NCI-H2227 (cell line): ENCODE measurements at regions not wholly inside any gene's neighbourhood (a gene's known extent, or its start where the extent isn't known, plus 50 kb on each side); places are given as distances from the start of the nearest gene placed in this dataset.
"Not testable (repeated sequence)": the region's sequence is repeated elsewhere in the genome, so short reads cannot be mapped to it uniquely, and the experiment has no call there.

Experiments
- DNase-seq: peaks from one replicate; lab custom pipeline; 2025; ENCODE audit not compliant: unreplicated experiment; lab: John Stamatoyannopoulos, UW

DNA sequence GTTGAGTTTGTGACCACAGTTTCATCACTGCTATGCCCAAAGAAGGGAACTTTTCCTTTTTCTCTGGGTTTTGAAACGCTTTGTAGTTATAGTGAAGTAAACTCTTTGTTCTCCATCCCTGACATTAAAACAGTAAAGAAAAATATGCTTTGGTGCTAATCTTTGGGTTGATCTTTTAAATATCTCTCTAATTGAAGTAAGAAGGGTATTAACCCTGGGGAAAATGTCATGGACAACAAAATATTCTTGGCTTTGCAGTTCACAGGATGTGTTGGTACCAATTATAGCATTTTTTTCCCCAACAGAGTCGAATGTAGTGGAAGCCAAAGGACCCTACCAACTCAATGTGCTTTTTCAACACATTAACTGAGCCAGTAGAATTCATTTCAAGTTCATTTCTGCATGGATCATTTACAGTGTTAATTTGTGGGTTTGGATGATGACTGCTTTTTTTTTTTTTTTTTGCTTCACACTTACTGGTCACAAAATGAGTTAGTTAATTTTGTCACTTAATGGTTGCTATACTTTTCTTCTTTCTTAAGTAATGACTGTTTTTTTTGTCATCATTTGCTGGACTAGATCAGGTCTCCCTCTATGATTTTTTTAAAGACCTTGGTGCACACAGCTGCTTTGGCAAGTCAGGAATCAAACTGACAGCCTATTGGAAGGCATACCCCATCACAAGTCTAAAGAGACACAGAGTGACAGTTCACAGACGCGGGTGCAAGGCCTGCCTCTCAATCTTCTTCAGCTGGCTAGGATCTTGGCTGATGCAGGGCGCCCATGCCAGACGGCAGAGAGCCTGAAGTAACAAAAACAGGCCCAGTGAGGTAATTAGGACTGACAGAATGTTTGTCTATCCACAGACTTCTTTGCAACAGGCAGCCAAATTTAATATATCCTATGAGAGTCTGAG lies 98.8 kb upstream of the MMADHC start:
- no peak for DNase-seq

DNA sequence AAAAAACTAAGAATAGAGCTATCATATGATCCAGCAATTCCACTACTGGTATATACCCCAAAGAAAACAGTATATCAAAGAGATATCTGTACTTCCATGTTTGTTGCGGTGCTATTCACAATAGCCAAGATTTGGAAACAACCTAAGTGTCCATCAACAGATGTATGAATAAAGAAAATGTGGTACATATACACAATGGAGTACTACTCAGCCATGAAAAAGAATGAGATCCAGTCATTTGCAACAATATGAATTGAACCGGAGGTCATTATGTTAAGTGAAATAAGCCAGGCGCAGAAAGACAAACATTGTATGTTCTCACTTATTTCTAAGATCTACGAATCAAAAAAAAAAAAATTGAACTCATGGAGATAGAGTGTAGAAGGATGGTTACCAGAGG lies 97.8 kb upstream of the MMADHC start:
- not testable (repeated sequence) for DNase-seq

DNA sequence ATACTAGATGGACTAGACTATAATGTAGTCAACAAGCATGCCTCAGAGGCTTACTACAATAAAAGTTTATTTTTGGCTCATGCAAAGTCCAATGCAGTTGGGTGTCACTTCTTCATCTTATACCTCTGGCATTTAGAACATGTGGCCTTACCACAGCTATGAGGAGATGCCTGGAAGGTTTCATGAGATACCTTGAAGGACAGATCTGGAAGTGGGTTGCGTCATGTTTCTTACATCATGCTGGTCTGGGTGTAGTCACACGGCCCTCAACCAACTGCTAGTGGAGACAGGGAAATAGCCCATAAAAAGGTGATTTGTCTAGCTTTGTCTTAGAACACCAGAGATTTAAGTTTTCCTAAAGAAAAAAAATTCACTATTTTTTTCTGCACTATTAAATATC lies 91.7 kb upstream of the MMADHC start:
- no peak for DNase-seq

DNA sequence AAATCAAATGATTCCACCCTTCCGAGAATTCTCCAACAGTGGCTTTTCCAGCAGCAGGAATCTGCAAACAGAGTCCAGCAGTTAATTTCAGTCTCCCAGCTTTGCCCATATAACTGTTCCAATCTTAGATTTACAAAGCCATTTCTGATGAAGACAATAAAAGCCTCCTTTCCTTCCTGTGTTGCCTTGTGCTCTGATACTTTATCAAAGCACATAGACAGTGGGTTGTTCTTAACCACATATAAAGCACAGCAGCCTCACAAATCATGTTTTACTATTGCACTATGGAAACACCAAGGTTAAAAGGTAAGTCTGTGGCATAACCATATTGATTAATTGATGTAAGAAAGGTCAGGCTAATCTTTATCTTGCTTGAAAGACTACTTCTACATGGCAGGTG lies 89.8 kb upstream of the MMADHC start:
- no peak for DNase-seq

DNA sequence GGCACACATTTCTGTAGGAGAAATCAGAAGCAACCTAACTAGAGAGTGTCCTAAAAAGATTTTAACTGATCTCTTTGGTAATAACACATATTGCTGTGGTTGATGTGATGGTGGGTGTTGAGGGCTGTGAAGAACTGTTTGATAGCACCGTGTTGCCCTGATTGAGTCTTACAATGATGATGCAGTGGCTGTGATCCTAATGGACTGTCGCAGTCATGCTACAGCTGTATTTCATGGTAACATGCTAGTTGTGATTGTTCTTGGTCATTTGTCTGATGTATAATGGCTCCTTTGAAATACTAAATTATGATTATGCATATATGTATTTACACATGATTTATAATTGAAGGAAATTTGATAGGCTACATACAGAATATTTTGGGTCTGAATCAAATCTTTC lies 82.5 kb upstream of the MMADHC start:
- DNase-seq, result no peak

DNA sequence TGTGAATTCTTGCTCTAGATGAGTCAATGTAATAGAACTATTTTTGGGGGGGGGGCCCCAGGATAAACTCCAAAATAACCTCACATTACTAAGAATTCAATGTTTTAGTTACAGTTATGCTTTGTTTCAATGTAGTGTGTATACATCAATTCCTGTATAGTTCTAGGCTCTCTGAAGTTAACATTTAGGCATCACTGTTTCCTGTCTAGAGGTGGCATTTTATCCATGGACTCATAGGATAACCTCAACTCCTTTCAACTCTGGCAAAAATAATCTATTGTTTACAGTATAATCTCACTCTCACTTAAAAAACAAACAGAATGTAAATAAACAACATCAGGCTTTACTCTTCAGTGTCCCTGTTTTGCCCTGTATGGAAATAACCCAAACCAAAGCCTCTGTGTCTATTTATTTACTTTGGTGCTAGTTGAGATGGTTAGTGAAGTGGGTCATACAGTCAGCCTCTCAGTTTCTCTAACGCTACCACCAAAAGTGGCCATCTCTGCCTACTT lies 79.3 kb upstream of the MMADHC start:
- DNase-seq, result no peak

DNA sequence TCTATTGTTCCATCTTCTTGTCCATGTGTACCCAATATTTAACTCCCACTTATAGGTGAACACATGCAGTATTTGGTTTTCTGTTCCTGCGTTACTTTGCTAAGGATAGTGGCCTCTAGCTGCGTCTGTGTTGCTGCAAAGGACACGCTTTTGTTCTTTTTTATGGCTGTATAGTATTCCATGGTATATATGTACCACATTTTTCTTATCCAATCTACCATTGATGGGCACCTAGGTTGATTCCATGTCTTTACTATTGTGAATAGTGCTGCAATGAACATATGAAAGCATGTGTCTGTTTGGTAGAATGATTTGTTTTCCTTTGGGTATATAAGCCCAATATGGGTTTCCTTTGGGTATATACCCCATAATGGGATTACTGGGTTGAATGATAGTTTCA lies 77.3 kb upstream of the MMADHC start:
- no peak for DNase-seq

DNA sequence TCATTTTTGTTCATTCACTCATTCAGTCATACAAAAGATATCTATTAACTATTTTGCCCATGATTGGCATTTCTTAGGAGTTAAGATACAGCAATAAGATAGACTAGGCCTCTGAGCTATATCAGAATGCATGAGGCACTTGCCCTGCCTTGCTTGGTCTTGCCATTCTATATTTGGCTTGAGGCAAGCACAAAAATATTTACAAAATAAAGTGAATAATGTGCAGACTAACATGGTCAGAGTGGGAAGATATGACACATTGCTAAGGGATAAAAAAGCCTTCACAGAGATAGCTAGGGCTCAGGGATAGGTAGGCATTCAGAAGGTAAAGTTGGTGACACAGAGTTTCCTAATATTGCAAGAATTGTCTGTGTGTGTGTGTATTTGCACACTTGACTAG lies 75.0 kb upstream of the MMADHC start:
- no peak for DNase-seq

DNA sequence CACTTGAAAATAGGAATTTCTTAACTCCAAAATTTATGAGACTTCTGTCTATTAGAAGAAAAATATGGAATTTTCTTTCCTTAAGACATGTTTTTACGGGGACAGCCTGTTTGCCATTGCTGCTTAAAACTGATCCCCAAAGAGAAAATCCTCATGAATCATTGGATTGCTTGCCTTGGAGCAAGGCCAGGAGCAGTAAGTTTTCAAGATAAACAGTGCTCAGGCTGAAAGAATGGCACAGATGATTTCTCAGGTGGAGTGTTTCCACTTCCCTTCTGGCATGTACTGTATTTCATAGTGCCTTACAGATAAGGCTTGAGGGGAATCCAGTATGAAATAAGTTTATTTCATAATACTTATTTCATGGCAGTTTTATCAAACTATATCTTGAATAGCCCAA lies 74.3 kb upstream of the MMADHC start:
- no peak for DNase-seq

DNA sequence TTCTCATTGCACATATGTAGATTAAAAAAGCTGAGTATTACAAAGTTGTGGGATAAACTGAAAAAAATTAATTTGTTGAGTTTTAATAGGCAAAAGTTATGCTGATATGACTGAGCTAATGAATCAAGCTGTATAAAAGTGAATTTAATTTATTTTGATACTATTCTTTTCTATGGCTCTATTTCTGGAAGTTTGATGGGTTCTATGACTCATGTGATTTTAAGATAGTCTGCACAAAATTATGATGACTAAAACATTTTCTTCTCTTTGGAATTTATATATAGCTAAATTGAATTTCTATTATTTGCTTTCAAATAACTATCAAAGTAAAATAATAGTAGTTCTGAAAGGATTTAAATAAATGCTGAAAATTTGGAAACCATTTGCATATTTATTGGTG lies 71.0 kb upstream of the MMADHC start:
- no peak for DNase-seq

DNA sequence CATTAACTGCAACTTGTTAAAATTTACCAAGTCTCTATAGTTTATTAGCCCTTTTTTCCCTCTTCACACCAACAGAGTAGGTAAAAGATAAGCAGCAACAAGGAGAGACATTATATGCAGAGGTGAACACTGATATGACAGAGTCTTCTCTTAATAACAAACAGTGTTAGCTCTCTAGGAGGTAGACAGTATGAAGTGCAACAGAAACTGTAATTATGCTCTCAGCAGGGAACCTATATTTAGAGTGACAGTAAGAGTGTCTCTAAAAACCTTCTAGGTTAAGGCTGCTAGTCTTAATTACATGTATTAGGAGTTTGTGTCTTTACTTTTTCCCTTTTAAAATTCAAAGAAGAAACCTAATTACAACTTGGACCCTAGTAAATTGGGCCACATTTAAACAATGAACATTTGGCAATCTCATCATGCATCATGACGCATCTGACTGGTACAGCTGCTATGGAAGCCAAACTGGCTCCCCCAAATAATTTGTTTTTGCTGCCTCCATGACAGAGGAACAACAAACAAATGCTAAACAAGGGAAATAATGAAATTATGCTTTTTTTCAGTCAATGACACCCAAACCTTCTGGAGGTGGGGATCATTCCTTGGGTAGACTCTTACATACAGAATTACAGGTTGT lies 69.9 kb upstream of the MMADHC start:
- peak; percentile 96 for DNase-seq

DNA sequence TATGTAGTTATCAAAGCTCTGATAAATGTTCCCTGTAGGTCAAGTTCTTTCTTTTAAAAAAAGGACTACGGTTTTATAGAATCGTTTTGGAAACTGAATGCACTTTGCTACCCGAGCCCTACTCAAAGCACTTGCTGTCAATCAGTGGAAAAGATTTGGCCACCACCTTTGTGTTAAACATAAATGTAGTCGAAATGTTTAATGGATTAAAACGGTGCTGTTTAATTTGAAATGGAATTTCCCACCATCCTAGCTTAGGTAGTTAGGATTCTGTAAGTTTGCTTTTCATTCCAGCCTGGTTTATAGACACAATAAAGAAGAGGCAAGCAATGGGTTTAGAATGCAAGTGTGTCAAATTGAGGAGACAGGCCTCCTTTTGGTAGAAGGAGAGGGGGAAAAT lies 69.4 kb upstream of the MMADHC start:
- peak; percentile 48 for DNase-seq

DNA sequence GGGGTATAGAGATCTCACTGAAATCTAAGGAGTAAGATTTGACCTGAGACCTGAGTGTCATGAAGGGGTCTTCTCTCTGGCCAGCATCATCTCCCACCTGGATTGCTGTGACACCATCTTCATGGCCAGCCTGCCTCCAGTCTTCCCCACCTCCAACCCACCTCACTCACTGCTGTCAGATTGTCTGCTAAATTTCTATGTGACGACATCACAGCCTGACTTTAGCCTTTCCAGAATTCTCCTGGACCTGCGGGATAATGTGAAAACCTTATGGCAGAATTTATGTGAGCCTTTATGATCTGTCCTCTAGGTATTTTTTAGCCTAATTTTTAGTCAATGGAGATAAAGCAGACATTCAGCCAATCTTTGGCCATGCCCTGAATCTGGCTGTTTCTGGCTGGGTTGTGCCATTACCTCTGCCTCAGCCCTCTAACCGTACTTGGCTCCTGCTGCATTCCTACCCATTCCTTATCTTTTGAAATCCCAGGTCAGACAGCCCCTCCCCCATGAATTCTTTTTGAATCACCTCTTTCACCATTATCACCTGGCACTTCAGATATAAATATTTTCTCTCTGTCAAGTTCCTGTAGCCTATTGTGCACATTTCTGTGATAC lies 66.4 kb upstream of the MMADHC start:
- DNase-seq, result no peak

DNA sequence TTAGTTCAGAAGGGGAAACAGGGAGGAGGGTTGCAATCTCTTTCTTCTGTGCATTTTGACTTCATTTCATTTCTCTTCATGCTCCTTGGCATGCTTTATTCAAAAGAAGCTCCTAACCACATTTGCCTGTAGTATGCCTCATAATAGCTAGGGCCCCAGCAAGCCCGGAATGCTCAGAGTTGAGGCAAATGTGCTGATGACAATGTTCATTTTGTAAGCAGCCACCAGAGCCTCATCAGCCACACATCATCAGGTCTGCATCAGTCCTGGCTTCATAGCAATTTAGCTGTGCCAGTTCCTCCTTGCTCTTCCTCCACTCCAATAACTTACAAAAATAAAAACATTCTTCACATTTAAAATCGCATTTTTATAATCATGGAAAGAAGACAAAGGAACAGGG lies 65.4 kb upstream of the MMADHC start:
- no peak for DNase-seq

DNA sequence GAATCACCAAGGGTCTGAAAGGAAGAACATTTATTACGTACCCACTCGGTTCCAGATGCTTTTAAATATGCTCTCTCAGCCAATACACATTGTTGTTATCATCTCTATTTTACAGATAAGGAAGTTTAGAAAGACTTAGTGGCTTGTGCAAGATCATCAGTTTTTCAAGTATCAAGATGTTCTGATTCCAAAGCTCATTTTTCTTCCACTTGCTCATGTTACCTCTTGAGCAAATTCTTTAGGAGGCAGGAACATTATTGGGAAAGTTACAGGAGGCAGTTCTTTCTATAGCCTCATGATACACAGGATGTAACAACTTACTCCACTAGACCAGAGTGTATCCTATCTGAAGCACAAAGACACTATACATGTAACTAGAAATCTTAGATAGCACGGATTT lies 65.0 kb upstream of the MMADHC start:
- no peak for DNase-seq

DNA sequence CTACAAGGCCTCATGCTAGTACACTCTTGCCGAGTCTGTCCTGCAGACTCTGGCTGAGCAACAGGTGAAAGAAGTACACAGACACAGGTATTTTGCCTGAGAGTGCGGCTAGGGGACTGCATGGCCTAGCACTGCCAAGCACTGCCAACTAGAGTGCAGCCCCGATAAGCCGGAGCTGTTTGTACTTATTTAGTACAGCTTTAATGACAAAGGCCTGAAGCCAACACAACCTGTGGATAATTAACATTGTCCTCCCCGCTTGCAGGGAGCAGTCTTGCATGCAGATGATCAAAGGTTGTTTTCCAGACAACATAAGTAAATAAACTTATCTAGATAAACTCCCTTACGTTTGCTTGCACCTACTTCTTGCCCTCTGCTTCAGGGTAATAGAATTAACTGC lies 63.7 kb upstream of the MMADHC start:
- DNase-seq, result no peak

DNA sequence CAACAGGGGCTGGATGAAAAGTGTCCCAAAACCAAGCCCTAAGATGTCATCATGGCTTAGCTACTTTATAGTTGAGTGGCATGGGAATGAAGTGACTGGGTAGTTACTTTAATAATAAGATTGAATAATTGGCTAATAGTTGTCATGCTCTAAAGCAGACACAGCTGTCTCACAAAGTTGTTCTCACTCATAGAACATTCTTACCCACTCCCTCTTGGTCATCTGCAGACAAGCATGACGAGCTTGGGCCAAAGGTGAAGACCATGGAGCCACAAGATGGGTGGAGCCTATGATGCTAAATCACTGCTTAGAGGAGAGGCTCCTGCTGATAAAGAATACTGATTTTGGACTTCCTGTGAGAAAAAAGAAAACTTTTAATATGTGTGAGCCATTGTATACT lies 62.4 kb upstream of the MMADHC start:
- no peak for DNase-seq

DNA sequence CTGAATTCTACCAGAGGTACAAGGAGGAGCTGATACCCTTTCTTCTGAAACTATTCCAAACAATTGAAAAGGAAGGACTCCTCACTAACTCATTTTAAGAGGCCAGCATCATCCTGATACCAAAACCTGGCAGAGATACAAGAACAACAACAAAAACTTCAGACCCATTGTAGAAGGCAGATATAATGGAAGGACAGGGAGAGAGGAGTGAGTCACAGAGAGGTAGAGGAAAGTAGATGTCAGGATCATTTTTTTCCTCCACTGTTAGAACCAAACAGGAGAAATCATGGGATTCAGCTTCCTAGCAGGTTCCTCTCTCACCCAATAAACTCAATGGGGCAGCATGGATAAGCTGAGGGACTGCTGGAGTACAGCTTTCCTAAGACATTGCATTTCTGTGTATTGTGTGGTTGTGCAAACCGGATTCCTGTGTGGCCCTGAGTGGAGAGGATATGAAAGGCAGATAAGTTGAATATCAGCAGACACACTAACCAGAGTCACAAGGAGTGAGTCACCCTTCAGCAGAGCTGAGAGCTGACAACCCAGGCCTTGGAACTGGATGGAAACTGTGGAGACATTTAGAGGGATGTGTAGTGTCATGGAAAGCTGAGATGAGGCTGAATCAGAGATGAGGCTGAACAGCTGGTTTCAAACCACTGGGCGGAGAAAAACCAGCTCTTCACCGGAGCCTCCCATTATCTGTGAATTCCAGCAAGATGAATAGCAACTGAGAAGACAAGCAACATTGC lies 60.9 kb upstream of the MMADHC start:
- DNase-seq, result peak; percentile 29

DNA sequence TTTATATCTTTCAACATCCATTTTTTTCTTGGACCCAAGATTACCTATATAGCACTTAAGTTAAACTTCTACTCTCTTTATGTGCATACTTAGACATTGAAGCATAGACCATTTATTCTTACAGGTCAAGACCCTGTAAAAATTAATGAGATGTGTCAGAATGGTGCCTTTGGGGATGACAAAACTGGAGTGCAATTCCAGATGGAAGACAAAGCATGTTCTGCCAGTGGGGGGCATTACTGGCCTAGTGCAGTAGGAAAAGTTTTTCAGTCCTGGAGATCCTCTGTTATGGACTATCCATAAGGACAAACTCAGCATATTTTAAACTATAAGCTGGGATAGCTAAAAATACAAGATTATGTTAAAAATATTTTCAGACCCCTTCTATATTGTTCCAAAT lies 57.8 kb upstream of the MMADHC start:
- no peak for DNase-seq
